HG02840 (cell line): ENCODE measurements at regions not wholly inside any gene's neighbourhood (a gene's known extent, or its start where the extent isn't known, plus 50 kb on each side); places are given as distances from the start of the nearest gene placed in this dataset.
"Not testable (repeated sequence)": the region's sequence is repeated elsewhere in the genome, so short reads cannot be mapped to it uniquely, and the experiment has no call there.

Experiments used
- ATAC-seq: cut with Tn5 transposase; IDR thresholded peaks from one replicate; pipeline ENCODE4 v1.9.1; 2021; ENCODE audit warnings: mild to moderate bottlenecking, moderate library complexity, moderate number of reproducible peaks; ENCODE audit not compliant: unreplicated experiment, low FRiP score

- ATAC-seq = not testable (repeated sequence)
Observed at GRCh38 chr14:105723271-105723670, 196.9 kb downstream of the TMEM121 start.

GRCh38 chr14:105723776-105724175 is 197.4 kb downstream of the TMEM121 start:
- ATAC-seq = not testable (repeated sequence)

GRCh38 chr14:105729825-105730368 is 203.5 kb downstream of the TMEM121 start:
- ATAC-seq = not testable (repeated sequence)

- not testable (repeated sequence) for ATAC-seq
Observed at GRCh38 chr14:105730731-105731130, 204.3 kb downstream of the TMEM121 start.

GRCh38 chr14:105731221-105731985 is 205.0 kb downstream of the TMEM121 start:
- not testable (repeated sequence) for ATAC-seq

- no peak for ATAC-seq
Observed at GRCh38 chr14:105733081-105734065, 207.0 kb downstream of the TMEM121 start.

GRCh38 chr14:105734241-105734640 is 207.9 kb downstream of the TMEM121 start:
- ATAC-seq = not testable (repeated sequence)

GRCh38 chr14:105736331-105736730 is 209.9 kb downstream of the TMEM121 start:
- not testable (repeated sequence) for ATAC-seq

- ATAC-seq = no peak
Observed at GRCh38 chr14:105737504-105738246, 211.3 kb downstream of the TMEM121 start.

- no peak for ATAC-seq
Observed at GRCh38 chr14:105738638-105739037, 212.3 kb downstream of the TMEM121 start.

- ATAC-seq = no peak
Observed at GRCh38 chr14:105739331-105740102, 213.1 kb downstream of the TMEM121 start.

- ATAC-seq = not testable (repeated sequence)
Observed at GRCh38 chr14:105740272-105740671, 213.9 kb downstream of the TMEM121 start.

GRCh38 chr14:105740961-105741360 is 214.6 kb downstream of the TMEM121 start:
- not testable (repeated sequence) for ATAC-seq

- ATAC-seq = not testable (repeated sequence)
Observed at GRCh38 chr14:105741707-105742530, 215.5 kb downstream of the TMEM121 start.

GRCh38 chr14:105742531-105742848 is 216.1 kb downstream of the TMEM121 start:
- ATAC-seq = no peak

- not testable (repeated sequence) for ATAC-seq
Observed at GRCh38 chr14:105742904-105743701, 216.7 kb downstream of the TMEM121 start.

GRCh38 chr14:105744213-105744787 is 217.9 kb downstream of the TMEM121 start:
- ATAC-seq = not testable (repeated sequence)
